Activated T-helper 9 cell treated with anti-CD3 and anti-CD28 coated beads, Interleukin-2, amount 50 U/mL, for 16 hours (primary cell): ENCODE measurements at regions not wholly inside any gene's neighbourhood (a gene's known extent, or its start where the extent isn't known, plus 50 kb on each side); places are given as distances from the start of the nearest gene placed in this dataset.
"Not testable (repeated sequence)": the region's sequence is repeated elsewhere in the genome, so short reads cannot be mapped to it uniquely, and the experiment has no call there.

Source experiments
- DNase-seq: peaks from one replicate; pipeline ENCODE4 v3.0.0-alpha.2; 2020; ENCODE audit warnings: low read depth

DNA sequence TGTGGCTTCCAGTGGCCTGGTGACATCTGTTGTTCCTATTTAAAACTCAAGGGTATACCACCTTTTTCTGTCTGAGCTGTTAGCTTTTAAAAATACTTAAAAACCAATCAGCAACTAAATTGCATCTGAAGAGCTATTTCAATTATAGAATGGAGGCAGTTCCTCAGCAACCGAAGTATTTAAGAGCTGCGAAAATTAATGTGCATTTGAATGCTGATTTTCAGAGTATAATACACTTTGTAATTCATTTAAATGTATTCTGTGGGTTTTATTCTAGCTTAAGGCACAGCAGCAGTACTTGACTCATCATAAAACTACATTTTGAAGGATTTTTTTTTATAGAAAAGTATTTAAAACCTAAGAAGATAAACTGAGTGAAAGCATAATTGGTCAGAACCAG, 404.9 kb upstream of the PRKCQ start:
- DNase-seq = no peak

DNA sequence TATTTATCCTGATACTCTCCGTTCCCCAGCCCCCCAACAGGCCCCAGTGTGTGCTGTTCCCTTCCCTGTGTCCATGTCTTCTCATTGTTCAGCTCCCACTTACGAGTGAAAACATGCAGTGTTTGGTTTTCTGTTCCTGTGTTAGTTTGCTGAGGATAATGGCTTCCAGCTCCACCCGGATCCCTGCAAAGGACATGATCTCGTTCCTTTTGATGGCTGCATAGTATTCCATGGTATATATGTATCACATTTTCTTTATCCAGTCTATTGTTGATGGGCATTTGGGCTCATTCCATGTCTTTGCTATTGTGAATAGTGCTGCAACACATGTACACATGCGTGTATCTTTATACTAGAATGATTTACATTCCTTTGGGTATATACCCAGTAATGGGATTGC, 403.9 kb upstream of the PRKCQ start:
- DNase-seq = not testable (repeated sequence)

DNA sequence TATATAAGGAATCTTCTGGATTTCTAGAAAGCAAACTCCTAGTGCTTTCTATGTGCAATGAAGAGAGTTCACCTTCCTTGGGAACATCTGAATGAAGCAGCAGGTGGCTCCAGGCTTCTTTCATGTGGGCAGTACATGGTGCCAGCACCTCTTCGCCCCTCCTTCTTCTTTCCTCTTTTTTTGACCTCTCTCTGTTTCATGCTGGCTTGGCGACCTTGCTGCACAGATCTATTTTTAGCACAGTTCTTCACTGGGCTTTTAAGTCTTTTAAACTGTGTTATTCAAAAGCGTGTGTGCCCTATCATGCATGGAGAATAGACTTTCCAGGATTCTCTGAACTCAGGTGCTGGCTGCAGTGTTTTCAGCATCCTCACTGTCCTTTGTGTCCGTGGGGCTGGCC, 400.3 kb upstream of the PRKCQ start:
- no peak for DNase-seq

DNA sequence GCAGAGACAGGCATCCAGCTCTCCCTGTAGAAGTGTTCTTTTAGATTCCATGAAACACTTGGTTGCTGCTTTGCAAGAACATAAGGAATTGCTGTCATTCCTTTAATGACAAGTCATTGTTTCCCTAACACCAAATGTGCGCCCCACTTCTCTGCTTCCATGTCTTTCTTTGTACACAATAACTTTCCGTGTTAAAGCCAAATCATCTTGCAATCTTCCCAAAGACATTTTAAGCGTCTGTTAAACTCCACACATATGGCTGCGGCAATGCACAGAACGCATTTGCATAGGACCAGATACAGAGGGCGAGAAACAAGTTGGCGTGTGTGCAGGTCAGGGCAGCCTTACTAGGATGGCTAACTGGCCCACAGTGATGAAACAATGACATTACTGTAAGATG, 399.3 kb upstream of the PRKCQ start:
- DNase-seq = no peak

DNA sequence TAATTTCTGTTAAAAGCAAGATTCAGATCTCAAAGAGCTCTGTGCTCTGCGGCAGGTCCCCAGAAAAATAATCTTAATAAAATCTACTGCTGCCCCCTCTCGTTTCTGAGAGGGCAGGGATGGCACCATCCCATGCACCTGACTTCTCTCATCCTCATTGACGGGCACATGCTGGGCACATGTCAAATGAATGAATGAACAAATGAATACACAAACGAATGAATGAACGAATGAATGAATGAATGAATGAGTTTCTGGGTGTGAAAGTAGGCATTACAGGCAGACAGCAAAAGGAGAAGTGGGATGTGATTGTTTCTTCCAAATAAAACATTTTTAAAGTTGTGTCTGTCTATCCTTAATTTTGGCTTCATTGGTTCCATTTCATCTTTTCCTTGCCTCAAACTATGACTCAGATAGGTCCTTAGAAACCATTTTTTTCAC, 398.1 kb upstream of the PRKCQ start:
- DNase-seq = no peak

DNA sequence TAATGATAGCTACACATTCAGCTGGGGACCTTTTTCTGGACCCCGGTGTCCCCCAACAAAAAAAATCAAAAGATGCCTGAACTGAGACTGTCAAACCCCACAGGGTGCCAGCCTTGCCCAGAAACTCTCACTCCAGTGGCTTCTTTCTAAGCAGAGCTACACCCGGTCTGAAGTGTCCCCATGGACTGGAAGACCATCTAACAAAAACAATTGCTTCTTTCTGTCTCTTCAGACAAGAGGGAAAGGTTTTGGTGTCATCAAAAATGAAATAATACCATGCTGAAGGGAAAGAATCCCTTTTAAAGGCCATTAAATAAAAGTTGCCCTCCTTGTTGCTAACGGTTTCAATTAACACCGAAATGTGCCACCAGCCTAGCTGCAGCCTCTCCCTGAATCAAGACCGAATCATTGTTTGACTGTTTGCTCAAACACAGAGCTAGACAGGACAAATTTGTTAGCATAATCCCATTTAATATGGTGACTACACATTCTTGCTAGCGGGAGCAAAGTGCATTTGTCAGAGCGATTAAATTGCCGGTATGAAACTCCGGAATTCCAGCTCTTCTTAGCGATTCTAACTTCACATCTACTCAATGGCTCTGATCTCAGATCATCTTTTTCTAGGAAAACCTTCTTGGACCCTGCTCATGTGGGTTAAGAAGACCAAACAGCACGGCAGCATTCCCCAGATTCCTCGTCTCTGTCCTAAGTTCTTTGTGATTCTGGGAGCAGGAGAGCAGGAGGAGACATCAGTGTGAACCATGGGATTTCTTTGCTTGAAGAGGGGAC, 397.5 kb upstream of the PRKCQ start:
- DNase-seq = no peak

DNA sequence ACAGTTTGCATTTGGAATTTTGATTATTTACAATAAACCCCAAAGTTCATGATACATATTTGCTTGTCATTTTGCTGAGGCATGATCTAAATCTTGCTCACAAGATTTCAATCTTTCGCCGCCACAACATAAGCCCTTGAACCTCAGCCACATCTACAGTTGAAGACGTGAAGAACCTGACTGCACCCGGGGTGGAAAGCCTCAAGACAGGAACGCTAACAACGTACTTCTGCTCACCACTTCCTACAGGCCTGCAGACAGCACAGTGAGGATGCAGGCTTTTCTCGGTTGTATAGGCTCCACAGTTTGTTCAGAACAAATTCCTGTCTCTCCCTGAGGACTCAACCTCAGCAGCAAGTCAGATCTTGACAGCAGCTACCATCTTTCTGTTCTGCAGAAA, 393.8 kb upstream of the PRKCQ start:
- no peak for DNase-seq

DNA sequence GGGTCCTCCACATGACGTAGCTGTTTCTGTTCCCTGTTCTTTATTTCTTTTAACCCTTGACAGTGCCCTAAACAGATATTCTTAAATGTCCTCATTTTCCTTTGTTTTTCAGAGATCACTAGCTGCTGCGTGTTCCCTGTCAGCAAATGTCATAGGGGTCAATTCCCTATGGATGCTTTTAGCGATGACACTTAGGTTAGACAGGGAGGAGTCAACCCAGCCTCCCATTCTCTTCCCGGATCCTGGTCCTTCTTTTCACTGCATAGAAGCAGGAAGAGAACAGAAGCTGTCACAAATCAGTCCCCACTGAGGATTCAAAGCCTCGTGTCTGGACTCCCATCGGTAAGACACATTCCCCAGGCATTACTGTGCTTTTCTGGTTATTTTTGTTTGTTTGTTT, 392.1 kb upstream of the PRKCQ start:
- DNase-seq = no peak

DNA sequence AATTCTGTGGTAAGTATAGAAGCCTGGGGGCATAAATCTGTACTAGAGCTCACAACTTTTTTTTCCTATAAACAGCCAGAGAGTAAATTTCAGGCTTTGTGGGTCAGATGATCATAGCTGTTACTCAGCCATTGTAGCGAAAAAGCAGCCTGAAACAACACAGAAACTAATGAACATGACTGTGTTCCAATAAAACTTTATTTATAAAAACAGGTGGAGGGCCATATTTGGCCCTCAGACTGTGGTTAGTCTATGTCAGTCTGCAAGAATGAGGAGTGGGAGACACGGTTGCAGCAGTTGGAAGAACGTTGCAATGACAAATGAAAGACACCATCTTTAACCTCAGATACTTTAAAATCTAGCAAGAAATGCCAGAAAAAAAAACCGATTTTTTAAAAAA, 389.6 kb upstream of the PRKCQ start:
- DNase-seq = no peak

DNA sequence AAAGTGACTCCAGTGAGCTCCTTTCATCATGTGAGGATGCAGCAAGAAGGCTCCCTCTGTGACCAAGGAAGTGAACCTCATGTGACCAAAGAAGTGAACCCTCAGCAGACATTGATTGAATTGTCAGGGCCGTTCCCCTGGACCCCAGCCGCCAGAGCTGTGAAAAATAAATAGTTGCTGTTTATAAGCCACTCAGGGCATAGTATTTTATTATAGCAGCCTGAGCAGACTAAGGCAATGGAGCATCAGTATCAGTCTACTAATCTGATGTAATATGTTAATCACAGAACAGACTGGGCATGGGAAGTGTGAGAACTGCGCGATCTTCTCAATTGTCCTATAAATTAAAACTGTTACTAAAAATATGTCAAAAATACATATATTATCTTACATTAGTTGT, 384.5 kb upstream of the PRKCQ start:
- no peak for DNase-seq

DNA sequence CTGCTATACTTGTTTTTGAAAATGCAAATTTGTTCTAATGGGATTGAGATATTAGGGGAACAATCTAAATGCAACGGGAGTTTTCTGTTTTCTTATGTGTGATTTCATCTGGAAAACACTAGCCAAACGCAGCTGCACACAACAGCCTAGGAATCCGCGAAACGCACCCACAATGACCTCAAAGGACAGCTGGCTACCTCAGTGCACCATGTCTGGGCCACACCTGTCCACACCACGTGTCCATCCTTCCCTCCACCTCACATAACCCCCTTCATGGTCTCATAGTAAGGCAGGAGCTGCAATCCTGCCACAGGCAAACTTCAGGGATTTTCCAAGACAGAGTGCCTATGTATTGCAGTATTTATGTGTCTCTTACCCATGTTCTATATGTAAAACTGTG, 382.5 kb upstream of the PRKCQ start:
- no peak for DNase-seq

DNA sequence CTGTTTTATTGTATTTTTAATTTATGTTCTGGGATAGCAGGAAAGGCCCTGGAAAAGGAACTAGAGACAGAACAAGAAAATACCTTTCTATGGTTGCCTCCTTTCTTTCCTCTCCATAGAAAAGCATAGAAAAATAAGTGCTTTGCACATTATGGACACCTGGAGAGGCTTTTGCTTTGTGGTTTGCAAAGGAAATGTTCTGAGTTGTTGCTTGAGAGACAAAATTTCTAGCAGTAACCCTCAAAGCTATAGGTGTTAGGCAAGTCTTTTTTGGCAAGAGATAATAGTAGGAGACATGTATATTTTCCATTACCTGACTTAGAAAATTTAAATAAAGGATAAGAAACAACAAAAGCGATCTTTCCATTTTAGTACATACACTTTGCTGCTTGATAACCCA, 378.6 kb upstream of the PRKCQ start:
- DNase-seq = no peak

DNA sequence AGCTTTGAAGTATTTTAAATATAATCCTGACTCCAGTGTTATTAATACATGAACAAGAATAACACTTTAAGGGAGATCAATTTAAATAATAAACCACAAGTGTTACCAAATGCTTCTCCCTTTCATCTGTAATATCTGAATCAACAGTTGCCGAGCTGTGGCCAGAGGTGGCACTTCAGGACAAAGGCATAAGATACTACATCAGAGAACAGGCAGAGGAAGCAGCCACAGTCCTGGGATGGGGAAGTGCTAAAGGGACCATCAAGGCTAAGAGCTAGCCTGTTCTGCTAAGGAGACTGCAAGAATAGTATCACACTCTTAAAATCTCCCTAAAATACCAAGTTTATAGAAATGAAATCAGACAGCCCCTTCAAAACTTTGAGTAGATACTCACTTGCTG, 378.2 kb upstream of the PRKCQ start:
- no peak for DNase-seq

DNA sequence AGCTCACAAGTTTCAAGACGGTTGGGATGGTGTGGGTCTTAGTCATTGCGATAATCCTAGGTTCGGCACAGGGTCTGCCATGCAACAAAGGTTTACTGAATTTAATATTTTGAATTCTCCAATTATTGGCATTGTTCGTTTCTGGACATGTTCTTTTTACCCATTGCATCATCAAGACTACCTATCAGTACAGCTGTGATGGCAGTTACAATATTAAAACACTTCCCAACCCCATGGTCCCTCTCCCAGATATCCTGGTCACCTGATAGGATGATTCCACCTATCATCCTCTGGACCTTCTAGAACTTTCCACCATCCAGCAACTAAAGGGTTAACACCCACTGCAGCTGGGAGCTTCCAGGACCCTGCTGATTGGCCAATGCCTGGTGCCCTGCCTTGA, 377.8 kb upstream of the PRKCQ start:
- DNase-seq = no peak

DNA sequence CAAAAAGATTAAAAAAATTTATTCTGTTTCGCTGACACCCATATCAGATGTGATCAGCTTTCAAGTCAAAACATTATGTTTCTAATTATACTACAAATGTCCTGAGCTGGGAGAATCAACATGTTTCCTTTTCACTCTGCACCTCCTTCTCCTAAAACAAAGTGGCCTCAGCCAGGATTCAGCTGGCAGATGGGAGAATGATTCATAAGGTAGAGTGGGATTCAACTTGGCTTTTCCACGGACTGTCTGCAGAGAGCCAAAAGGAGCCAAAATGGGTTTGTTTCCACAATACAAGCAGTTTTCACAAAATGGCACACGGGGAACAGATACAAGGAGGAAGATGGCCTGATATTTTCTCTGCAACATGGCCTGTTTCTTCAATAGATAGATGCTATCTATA, 376.5 kb upstream of the PRKCQ start:
- no peak for DNase-seq

DNA sequence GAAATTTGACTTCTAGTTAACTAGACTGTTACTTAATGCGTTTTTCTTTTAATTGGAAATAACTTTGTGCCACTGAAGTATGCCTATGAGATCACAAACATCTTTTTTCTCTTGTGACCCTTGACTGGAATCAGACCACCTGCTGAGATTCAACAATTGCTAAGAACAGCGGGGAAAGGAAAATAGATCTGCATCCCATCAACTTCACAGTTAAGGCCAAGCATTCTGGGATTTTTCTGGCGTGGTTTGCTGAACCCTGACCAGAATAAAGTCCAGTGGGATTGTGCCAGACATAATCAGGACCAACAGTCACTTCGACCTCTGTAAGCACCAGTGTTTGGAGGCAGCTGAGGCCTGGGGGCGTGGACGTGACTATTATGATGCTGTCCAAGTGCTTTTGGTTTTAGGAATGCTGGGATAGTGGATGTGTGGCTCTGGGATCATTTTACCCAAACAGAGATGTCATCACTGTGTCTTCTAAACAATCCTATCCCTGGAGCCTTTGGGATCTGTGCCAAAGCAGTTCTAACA, 373.3 kb upstream of the PRKCQ start:
- no peak for DNase-seq

DNA sequence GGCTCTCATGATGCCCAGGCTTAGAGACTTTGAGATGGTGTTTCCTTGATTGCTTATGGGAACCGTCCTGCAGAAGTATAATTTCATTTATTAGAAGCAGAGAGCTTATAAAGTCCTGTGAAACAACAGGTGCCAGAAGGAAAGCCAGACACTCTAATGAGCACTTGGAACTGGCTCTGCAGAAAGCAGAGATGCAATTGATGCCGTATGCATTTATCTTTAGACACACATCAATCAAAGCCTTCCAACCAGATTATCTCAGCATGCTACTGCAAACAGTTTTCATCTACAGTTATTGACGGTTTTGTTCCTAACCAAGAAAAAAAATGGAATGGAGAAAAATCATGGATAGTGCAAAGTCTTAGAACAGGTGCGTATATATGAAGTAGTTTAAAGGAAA, 371.7 kb upstream of the PRKCQ start:
- no peak for DNase-seq

DNA sequence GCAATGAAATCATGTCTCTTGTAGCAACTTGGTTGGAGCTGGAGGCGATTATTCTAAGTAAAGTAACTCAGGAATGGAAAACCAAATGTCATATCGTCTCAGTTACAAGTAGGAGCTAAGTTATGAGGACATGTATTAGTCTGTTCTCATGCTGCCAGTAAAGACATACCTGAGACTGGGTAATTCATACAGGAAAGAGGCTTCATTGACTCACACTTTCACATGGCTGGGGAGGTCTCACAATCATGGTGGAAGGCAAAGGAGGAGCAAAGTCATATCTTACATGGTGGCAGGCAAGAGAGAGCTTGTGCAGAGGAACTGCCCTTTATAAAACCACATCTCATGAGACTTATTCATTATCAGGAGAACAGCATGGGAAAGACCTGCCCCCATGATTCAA, 370.1 kb upstream of the PRKCQ start:
- DNase-seq = no peak

DNA sequence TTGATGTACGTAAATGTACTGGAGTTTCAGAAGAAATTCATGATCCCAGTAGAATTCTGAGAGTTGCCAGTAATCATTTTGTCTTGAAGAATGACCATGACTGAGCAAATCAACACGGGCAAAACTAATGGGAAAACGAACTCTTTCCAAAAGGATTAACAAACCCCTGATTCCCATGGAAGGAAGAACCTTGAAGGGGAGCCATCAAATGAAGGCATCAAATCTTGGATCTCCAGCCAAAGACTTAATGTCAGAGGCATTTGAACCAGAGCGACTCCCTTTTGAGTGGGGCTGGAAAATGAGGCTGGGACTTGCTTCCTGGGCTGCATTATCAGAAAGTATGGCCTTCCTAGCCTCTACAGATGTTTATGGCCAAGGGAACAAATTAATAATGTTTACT, 364.4 kb upstream of the PRKCQ start:
- no peak for DNase-seq

DNA sequence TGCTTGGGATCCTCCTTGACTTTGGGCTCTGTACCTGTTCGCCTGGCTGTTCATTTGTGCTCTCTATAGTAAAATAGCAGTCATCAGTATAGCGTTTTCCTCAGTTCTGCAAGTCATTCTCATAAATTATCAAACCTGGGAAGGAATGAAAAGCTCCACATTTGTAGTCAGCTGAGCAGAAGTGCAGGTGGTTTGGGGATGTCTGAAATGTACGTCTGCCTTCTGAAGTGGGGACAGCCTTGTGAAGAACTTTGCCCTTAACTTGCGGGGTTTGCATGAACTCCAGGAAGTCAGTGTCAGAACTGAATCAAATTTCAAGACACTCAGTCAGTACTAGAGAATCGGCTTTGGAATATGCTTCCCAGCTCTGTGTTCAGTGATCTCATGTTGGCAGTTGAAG, 358.3 kb upstream of the PRKCQ start:
- DNase-seq = no peak

DNA sequence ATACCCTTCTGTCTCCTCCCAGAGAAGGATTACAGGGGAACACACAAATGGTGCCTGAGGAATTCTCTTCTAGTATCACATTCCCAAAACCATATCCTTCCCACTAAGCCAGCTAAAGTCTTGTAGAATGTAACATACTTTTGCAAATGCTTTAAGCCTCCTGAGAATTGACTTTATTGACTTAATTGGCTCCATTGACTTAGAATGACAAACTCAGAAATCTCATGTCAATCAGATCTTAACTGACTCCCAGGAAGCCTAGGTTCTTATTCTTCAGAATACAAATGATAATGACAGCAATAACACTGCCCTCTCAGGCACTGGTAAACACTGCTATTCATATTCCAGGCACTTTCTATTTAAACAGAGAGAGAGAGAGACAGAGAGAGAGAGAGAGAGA, 356.9 kb upstream of the PRKCQ start:
- DNase-seq = no peak

DNA sequence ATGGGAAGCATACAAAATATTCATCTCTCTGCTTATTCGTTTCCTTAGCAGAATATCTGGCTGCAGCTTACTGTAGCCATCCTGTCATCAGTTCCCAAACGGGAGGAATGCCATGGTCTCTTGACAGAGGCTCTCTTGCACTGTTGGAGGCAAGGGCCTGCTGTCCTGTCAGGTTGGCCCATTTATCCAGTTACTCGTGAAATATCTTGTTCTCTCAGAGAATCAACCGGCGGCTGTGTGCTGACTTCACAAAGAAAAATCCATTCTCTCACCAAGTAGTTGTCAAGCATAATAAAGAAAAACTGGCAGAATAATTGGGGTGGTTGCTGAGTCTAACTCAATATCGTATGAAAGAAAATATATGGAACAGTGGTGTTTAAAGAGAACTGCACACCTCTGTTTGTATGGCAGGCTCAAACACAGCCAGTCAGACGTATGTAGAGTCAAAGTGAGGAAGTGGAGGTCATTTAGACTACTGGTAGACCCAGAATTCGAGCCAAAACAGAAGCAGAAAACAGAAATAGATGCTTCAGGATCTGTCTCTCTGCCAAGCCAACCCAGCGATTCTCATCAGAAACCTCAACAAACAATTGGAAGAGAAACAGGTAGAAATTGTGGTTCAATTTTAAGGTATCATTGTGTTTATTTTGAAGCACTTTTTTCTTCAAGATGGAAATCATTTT, 349.2 kb upstream of the PRKCQ start:
- no peak for DNase-seq

DNA sequence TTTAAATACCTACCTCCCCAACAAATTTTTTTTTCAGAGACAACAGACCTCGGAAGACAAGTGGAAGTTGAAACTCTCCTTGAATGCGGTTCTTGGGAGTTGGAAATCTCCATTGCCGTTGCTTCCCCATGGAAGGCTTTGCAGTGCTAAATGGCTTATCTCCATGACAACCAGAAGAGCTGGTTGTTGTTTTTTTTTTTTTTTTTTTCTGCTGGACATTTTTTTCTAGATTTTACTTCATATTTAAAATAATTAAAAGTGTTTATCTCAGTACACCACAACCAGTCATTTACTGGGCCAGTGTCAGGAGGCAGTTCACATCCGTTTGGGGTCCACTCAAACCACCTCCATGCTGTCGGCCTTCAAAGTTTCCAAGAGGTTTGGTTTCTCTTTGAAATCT, 348.5 kb upstream of the PRKCQ start:
- DNase-seq = no peak

DNA sequence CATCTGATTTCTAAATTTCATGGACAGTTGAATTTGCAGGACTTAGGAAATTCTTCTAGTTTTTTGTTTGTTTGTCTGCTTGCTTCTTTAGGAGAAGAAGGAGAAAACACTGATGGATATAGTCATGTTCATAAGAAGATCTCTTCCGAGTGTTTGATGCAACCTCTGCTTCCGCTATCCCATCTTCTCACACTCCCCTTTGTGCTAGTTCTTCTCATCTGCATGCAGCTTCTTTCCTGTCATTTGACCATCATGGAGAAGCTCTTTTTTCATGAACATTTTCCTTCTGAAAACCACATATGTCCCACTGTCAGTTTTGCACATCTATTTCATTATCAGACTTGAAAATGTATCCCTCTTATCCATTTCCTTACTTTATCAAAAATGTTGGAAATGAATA, 346.9 kb upstream of the PRKCQ start:
- DNase-seq = no peak
